BLaER1 (cell line): ENCODE measurements at regions not wholly inside any gene's neighbourhood (a gene's known extent, or its start where the extent isn't known, plus 50 kb on each side); places are given as distances from the start of the nearest gene placed in this dataset.
"Not testable (repeated sequence)": the region's sequence is repeated elsewhere in the genome, so short reads cannot be mapped to it uniquely, and the experiment has no call there.

Experiments used
- H3K27ac ChIP-seq: shearing (Covaris generic); formaldehyde crosslinking; 2 replicates; pipeline ENCODE4 v1.8.1; 2022
- H3K27me3 ChIP-seq: shearing (Covaris generic); formaldehyde crosslinking; 2 replicates; pipeline ENCODE4 v1.8.1; 2022
- H3K36me3 ChIP-seq: shearing (Covaris generic); formaldehyde crosslinking; 2 replicates; pipeline ENCODE4 v1.8.1; 2022
- H3K4me1 ChIP-seq: shearing (Covaris generic); formaldehyde crosslinking; 2 replicates; pipeline ENCODE4 v1.8.1; 2022
- H3K4me2 ChIP-seq: shearing (Covaris generic); formaldehyde crosslinking; 2 replicates; pipeline ENCODE4 v1.8.1; 2022
- H3K4me3 ChIP-seq: shearing (Covaris generic); formaldehyde crosslinking; 2 replicates; pipeline ENCODE4 v1.8.1; 2022
- H3K9ac ChIP-seq: shearing (Covaris generic); formaldehyde crosslinking; 2 replicates; pipeline ENCODE4 v1.8.1; 2022
- H3K9me3 ChIP-seq: shearing (Covaris generic); formaldehyde crosslinking; 2 replicates; pipeline ENCODE4 v1.8.1; 2022
- H4K20me1 ChIP-seq: shearing (Covaris generic); formaldehyde crosslinking; 2 replicates; pipeline ENCODE4 v1.8.1; 2022
- Cebpa-rat ChIP-seq: shearing (Covaris generic); IDR thresholded peaks from 2 replicates; pipeline ENCODE4 v1.8.1; 2022

DNA sequence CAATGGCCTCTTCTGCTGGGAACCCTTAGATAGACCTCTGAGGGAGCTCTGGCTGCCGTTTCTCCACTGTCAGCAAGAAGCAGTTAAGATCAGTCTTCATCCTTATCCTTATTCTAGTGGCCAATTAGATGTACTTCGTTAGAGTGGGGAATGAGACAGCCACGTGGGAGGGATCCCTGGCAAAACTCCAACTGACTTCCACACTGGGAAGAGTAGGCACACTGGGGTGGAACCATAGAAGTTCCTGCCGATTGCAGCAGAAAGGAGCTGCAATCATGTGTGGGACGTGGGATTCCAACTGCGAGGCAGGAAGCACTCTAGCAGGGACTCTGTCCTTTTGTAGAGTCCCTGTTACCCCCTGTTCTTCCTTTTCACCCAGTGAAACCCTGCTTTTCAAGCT is 226.3 kb upstream of the RGS17 start:
- Histone ChIP-seq H3K27ac (no peak overlapping the region), H3K9ac (no peak overlapping the region), H4K20me1 (no peaks in the 10 kb centered on the region), H3K27me3 (no peaks in the 10 kb centered on the region), H3K36me3 (no peaks in the 10 kb centered on the region), H3K4me1 (peaks cover 7% of the 10 kb centered on the region), H3K4me2 (no peak overlapping the region), H3K9me3 (peaks cover 5% of the 10 kb centered on the region), H3K4me3 (no peak overlapping the region)
- no peak for TF ChIP-seq Cebpa-rat

DNA sequence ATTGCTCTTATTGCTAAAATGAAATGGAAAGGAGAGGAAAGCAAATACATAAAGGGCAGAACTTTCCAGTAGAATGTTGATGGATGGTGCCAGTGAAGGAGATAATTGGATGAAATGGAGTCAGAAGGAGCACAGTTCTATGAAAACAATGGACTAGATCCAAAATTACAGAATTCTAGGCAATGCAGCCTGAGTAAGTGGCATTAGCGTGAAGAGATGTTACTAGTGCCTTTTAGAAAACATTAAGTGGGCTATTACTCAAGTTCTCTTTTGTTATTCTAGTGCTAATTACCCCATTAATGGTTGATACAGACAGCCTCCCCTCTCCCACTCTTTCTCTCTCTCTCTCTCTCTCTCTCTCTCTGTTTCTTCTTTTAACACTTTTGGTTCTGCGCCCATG is 209.5 kb upstream of the RGS17 start:
- H3K27me3 ChIP-seq: no peaks in the 10 kb centered on the region
- TF ChIP-seq Cebpa-rat: no peak
- H3K4me3 ChIP-seq: no peak overlapping the region
- no peak overlapping the region for H3K27ac ChIP-seq
- H3K9ac ChIP-seq: no peak overlapping the region
- H3K36me3 ChIP-seq: no peaks in the 10 kb centered on the region
- no peaks in the 10 kb centered on the region for H3K4me1 ChIP-seq
- no peak overlapping the region for H3K4me2 ChIP-seq
- no peaks in the 10 kb centered on the region for H4K20me1 ChIP-seq
- no peaks in the 10 kb centered on the region for H3K9me3 ChIP-seq

DNA sequence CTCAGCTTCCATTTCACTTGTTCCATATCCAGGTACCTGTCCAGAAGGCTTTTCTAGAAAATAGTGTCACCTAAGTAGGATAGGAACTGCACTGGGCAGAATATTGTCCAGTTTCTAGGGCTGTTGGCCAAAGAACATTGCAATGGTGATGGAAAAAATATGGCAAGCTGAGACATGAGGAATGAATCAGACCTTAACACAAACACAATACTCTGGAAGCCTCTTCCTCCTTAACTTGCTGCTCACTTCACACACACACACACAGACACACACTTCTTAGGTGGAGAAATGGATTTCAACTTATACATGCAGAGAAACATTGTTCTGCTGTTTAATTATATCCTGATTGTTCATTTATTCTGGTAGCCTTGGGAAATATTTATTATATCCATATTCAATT is 203.0 kb upstream of the RGS17 start:
- no peaks in the 10 kb centered on the region for H3K4me1 ChIP-seq
- no peak overlapping the region for H3K9ac ChIP-seq
- no peak overlapping the region for H3K4me2 ChIP-seq
- H3K27me3 ChIP-seq: no peaks in the 10 kb centered on the region
- H3K27ac ChIP-seq: no peak overlapping the region
- H3K4me3 ChIP-seq: no peak overlapping the region
- no peaks in the 10 kb centered on the region for H3K9me3 ChIP-seq
- H3K36me3 ChIP-seq: no peaks in the 10 kb centered on the region
- H4K20me1 ChIP-seq: no peaks in the 10 kb centered on the region
- TF ChIP-seq Cebpa-rat: no peak

DNA sequence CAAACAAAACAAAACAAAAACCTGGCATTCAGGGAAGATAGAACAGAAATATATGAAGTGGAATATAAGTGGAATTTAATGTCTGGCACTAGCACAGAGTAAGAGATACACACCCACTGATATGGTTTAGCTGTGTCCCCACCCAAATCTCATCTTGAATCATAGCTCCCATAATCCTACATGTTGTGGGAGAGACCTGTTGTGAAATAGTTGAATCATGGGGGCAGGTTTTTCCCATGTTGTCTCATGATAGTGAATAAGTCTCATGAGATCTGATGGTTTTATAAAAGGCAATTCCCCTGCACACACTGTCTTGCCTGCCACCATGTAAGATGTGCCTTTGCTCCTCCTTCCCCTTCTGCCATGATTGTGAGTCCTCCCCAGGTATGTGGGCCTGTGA is 200.1 kb upstream of the RGS17 start:
- not testable (repeated sequence) for H3K4me2 ChIP-seq, H4K20me1 ChIP-seq, H3K36me3 ChIP-seq, H3K4me1 ChIP-seq, H3K4me3 ChIP-seq, H3K9ac ChIP-seq, H3K27me3 ChIP-seq, H3K27ac ChIP-seq, H3K9me3 ChIP-seq

DNA sequence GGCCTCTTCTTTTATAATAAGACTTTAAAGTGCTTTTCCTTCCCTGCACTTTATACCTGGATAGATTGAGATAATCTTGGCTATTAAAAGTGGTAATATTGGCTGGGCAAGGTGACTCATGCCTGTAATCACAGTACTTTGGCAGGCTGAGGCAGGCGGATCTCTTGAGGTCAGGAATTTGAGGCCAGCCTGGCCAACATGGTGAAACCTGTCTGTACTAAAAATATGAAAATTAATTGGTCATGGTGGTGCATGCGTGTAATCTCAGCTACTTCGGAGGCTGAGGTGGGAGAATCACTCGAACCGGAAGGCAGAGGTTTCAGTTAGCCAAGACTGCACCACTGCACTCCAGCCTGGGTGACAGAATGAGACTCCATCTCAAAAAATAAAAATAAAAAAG is 197.1 kb upstream of the RGS17 start:
- Histone ChIP-seq H3K4me1 (no peaks in the 10 kb centered on the region), H3K4me3 (no peak overlapping the region), H3K9ac (no peak overlapping the region), H3K36me3 (no peaks in the 10 kb centered on the region), H4K20me1 (no peaks in the 10 kb centered on the region), H3K27me3 (no peaks in the 10 kb centered on the region), H3K27ac (no peak overlapping the region), H3K4me2 (no peak overlapping the region), H3K9me3 (no peaks in the 10 kb centered on the region)
- no peak for TF ChIP-seq Cebpa-rat

DNA sequence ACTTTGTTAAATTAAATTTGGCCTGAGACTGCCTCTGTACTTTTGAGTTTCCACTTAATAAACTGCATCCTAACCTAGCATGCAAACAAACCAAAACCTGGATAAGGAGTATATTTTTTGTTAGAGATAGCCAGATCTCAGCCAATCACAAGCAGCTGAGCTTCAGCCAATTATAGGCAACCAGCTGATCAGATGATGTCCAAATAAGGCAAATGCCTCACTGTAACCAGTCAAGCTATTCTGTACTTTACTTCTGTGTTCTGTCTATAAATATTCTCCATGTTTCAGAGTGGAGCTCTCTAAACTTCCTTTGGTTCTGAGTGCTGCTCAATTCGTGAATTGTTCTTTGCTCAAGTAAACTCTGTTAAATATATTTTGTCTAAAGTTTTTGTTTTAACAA is 194.6 kb upstream of the RGS17 start:
- Histone ChIP-seq H3K36me3 (no peaks in the 10 kb centered on the region), H3K4me1 (no peaks in the 10 kb centered on the region), H3K4me3 (no peak overlapping the region), H3K4me2 (no peak overlapping the region), H4K20me1 (no peaks in the 10 kb centered on the region), H3K27ac (no peak overlapping the region), H3K9me3 (no peaks in the 10 kb centered on the region), H3K9ac (no peak overlapping the region), H3K27me3 (no peaks in the 10 kb centered on the region)
- TF ChIP-seq Cebpa-rat: no peak

DNA sequence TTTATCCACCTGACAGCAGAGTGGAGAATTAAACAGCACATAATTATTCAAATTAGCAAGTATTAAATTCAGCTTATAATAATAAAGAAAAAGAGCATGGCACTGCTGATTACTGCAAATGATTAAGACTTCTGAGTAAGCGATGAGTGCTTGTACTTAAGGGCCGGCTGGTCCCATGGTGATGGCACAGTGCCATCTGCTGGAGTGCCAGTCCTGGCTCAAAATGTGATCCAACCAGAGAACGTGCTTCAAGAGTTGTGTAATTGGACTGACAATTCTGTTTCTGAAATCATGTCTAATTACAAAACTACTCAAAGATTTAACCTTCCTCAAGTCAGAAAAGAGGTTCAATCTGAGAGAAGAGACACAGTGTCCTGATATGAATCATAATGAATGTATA is 181.6 kb upstream of the RGS17 start:
- Histone ChIP-seq H3K9ac (no peak overlapping the region), H3K27ac (no peak overlapping the region), H4K20me1 (no peaks in the 10 kb centered on the region), H3K4me3 (no peak overlapping the region), H3K36me3 (no peaks in the 10 kb centered on the region), H3K4me1 (no peaks in the 10 kb centered on the region), H3K4me2 (no peak overlapping the region), H3K27me3 (no peaks in the 10 kb centered on the region), H3K9me3 (no peaks in the 10 kb centered on the region)
- no peak for TF ChIP-seq Cebpa-rat

DNA sequence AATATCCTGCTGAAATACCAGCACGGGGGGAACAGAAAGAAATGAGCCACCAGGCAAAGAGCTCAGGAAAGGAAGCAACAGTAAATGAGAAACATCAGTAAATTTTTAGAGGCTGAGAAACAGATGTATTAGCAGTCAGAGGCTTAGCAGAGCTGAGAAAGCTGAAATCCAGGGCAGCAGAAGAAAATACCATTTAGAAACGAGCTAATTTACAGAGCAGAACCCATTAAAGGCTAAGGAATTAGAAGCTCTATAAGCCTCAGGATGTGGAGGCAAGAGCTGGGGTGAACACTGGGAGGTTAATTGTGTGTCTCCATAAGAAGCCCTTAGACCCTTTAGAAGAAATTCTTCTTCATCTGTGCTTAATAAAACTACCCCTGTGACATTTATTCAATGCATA is 178.6 kb upstream of the RGS17 start:
- H3K4me3 ChIP-seq: no peak overlapping the region
- H3K4me1 ChIP-seq: no peaks in the 10 kb centered on the region
- no peak overlapping the region for H3K4me2 ChIP-seq
- H3K36me3 ChIP-seq: no peaks in the 10 kb centered on the region
- no peaks in the 10 kb centered on the region for H4K20me1 ChIP-seq
- H3K27me3 ChIP-seq: no peaks in the 10 kb centered on the region
- no peaks in the 10 kb centered on the region for H3K9me3 ChIP-seq
- no peak for TF ChIP-seq Cebpa-rat
- no peak overlapping the region for H3K9ac ChIP-seq
- H3K27ac ChIP-seq: no peak overlapping the region

DNA sequence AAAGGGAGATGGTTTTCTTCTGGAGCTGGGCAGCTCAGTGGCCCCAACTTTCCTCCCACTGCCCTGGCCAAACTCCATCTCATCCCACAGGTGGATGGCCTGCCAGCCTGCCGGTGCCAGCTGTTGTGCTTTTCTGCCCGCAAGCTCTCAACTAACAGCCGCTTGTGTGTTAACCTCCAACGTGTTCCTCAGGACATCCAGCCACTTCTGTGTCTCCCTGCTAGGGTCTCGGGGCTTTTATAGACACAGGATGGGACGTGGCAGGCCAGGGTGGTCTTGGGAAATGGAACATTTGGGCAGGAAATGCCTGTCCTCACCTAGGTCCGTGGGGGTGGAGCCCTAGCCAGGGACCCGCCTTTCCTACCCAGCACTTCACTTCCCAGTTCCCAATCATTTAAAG is 171.1 kb upstream of the RGS17 start:
- Histone ChIP-seq H3K4me1 (no peaks in the 10 kb centered on the region), H3K9ac (no peak overlapping the region), H3K36me3 (no peaks in the 10 kb centered on the region)

DNA sequence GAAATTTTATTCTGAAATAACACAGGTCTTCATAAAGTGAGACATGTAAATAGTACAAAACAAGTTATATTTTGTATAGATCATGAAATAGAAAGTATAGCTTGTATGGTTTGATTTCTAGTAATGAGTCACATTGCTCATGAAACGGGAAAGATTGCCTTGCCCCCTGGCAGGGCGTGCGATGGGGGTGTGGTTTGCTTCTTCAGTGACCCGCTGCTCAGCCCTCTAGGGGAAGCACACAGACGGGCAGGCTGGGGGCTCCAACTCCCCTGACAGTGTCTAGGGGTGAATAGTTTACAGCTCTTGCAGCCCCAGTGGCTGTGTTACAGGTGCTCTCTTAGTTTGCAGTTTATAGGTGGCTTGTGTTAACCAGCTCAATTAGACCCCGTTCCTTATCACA is 170.5 kb upstream of the RGS17 start:
- Histone ChIP-seq H3K9me3 (no peaks in the 10 kb centered on the region), H3K4me1 (no peaks in the 10 kb centered on the region), H3K4me3 (no peak overlapping the region), H3K9ac (no peak overlapping the region), H3K4me2 (no peak overlapping the region), H3K27me3 (no peaks in the 10 kb centered on the region), H3K36me3 (no peaks in the 10 kb centered on the region), H3K27ac (no peak overlapping the region), H4K20me1 (no peaks in the 10 kb centered on the region)
- no peak for TF ChIP-seq Cebpa-rat

More for the DNA sequence above, 171.1 kb upstream of the RGS17 start:
- Histone ChIP-seq H3K4me2 (no peak overlapping the region), H3K27ac (no peak overlapping the region), H3K27me3 (no peaks in the 10 kb centered on the region), H4K20me1 (no peaks in the 10 kb centered on the region), H3K4me3 (no peak overlapping the region), H3K9me3 (no peaks in the 10 kb centered on the region)
- no peak for TF ChIP-seq Cebpa-rat

DNA sequence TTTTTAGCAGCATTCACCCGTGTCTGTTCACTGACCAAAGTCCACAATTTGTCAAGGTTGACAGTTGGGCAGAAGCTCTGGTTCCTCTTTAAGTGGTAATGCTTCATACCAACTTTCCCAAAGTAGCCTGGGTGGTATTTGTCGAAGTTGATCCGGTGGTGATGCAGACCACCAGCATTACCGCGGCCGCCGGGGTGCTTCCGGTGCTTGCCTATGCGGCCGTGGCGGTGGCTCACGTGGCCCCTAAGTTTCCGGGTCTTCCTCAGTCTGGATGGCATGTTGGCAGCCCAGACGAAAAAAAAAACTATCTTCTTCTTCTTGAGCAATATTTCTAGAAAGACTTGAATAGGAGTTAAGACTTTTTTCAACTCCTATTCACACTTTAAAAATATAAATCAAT is 151.4 kb upstream of the RGS17 start:
- not testable (repeated sequence) for H3K4me1 ChIP-seq

More for the DNA sequence above, 151.4 kb upstream of the RGS17 start:
- not testable (repeated sequence) for H3K4me2 ChIP-seq, H4K20me1 ChIP-seq, H3K9me3 ChIP-seq, H3K27ac ChIP-seq, H3K27me3 ChIP-seq, H3K36me3 ChIP-seq, H3K9ac ChIP-seq, H3K4me3 ChIP-seq
